ENCODE measurements at regions not wholly inside any gene's neighbourhood (a gene's known extent, or its start where the extent isn't known, plus 50 kb on each side); places are given as distances from the start of the nearest gene placed in this dataset.

DNA sequence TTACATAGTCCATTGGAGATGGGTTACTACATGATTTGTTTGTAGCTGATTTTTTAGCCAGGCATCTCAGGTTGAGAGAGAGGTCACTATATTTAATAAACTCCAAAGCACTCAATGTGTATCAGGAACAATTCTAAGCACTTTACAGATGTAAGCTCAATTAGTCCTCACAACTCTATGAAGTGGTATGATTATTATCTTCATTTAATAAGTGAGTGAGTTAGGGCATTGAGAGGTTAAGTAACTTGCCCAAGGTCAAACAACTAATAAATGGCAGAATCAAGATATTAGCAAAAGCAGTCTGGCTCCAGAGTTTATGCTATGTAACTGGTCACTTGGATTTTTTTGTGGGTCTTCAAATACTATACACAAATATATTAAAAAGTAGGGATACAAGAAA is 56.3 kb upstream of the ABI3BP start:
- TF ChIP-seq, protein P1, sequence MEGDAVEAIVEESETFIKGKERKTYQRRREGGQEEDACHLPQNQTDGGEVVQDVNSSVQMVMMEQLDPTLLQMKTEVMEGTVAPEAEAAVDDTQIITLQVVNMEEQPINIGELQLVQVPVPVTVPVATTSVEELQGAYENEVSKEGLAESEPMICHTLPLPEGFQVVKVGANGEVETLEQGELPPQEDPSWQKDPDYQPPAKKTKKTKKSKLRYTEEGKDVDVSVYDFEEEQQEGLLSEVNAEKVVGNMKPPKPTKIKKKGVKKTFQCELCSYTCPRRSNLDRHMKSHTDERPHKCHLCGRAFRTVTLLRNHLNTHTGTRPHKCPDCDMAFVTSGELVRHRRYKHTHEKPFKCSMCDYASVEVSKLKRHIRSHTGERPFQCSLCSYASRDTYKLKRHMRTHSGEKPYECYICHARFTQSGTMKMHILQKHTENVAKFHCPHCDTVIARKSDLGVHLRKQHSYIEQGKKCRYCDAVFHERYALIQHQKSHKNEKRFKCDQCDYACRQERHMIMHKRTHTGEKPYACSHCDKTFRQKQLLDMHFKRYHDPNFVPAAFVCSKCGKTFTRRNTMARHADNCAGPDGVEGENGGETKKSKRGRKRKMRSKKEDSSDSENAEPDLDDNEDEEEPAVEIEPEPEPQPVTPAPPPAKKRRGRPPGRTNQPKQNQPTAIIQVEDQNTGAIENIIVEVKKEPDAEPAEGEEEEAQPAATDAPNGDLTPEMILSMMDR (IDR thresholded peaks at IDR 0.05; ENCODE audit: low read length): no peak
- no peak for TF ChIP-seq EZH2 (optimal IDR thresholded peaks at IDR 0.05; ENCODE audit: low read depth, low read length)
- TF ChIP-seq EZH2phosphoT487 (IDR thresholded peaks at IDR 0.05; ENCODE audit: low read length): no peak

All from MM.1S (cell line).